ENCODE measurements at regions not wholly inside any gene's neighbourhood (a gene's known extent, or its start where the extent isn't known, plus 50 kb on each side); places are given as distances from the start of the nearest gene placed in this dataset.

DNA sequence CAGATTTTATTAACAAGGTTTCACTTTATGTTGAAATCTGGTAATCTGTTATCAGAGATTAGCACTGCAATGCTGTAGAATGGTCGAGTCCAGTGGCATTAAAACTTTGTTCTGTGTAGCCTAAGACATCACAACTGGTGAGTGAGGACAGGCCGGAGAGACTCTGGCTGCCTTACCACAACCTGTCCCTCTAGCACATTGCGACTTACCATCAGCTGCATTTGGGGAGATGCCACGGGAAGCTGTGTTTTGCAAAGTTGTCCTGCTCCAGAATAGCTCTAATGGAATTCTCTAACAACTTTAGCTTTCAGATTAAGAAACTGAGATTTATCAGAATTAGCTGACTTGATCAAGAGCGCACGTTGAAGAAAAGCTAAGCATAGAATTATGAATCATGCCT lies 493.3 kb downstream of the MAFB start (continued):
- TF ChIP-seq, protein P1, sequence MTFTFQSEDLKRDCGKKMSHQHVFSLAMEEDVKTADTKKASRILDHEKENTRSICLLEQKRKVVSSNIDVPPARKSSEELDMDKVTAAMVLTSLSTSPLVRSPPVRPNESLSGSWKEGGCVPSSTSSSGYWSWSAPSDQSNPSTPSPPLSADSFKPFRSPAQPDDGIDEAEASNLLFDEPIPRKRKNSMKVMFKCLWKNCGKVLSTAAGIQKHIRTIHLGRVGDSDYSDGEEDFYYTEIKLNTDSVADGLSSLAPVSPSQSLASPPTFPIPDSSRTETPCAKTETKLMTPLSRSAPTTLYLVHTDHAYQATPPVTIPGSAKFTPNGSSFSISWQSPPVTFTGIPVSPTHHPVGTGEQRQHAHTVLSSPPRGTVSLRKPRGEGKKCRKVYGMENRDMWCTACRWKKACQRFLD (tag by site-specific recombination; IDR thresholded peaks at IDR 0.05), result no peak
- TF ChIP-seq ZNF529 (tag by site-specific recombination; IDR thresholded peaks at IDR 0.05; ENCODE audit: insufficient replicate concordance) (no peak), ZNF596 (tag by site-specific recombination; IDR thresholded peaks at IDR 0.05) (no peak), ZNF121 (tag by site-specific recombination; IDR thresholded peaks at IDR 0.05) (no peak)
- TF ChIP-seq, protein P2, sequence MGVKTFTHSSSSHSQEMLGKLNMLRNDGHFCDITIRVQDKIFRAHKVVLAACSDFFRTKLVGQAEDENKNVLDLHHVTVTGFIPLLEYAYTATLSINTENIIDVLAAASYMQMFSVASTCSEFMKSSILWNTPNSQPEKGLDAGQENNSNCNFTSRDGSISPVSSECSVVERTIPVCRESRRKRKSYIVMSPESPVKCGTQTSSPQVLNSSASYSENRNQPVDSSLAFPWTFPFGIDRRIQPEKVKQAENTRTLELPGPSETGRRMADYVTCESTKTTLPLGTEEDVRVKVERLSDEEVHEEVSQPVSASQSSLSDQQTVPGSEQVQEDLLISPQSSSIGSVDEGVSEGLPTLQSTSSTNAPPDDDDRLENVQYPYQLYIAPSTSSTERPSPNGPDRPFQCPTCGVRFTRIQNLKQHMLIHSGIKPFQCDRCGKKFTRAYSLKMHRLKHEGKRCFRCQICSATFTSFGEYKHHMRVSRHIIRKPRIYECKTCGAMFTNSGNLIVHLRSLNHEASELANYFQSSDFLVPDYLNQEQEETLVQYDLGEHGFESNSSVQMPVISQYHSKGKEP (tag by site-specific recombination; IDR thresholded peaks at IDR 0.05), result no peak

DNA sequence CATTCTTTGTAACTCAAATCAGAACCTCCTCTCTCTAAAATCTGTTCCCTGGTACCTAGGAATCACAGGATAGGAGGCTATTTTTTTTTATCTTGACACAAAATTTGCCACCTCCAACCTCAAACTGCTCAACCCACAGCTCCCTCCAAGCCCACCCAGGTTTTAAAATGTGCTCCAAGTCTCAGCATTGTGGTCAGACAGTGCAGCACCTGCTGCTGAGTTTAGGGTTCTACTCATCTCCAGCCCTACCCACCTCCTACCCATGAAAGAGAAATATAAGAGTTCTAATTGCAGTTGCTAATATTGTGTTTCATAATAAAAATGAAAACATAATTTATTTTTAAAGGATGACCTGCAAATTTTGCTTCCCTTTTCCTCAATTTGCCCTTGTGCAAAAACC lies 496.5 kb downstream of the MAFB start:
- no peak overlapping the region for H3K4me3 ChIP-seq (ENCODE audit: low read depth, low read length)
- H3K4me1 ChIP-seq (ENCODE audit: control insufficient read depth, insufficient read depth, low read length), result no peaks in the 10 kb centered on the region
- CTCF ChIA-PET, result no interaction called here
- POLR2A ChIA-PET, result no interaction called here
- no peaks in the 10 kb centered on the region for H3K9me3 ChIP-seq (ENCODE audit: control insufficient read depth, insufficient read depth, low read depth, low read length)
- H3K27ac ChIP-seq (ENCODE audit: extremely low read depth, low read depth, low read length), result no peak overlapping the region
- H3K36me3 ChIP-seq (ENCODE audit: control insufficient read depth in 2 of 2, insufficient read depth in 1 of 2, low read length in 2 of 2), result no peaks in the 10 kb centered on the region
- TF ChIP-seq ZNF214 (tag by site-specific recombination; IDR thresholded peaks at IDR 0.05; ENCODE audit: borderline replicate concordance), result no peak
- TF ChIP-seq ZNF114 (tag by site-specific recombination; IDR thresholded peaks at IDR 0.05), result no peak
- no peak for TF ChIP-seq ZNF571 (tag by site-specific recombination; IDR thresholded peaks at IDR 0.05)
- TF ChIP-seq ZNF175 (tag by site-specific recombination; IDR thresholded peaks at IDR 0.05), result no peak
- TF ChIP-seq ZNF677 (tag by site-specific recombination; IDR thresholded peaks at IDR 0.05), result no peak
- no peak for TF ChIP-seq ZNF791 (tag by site-specific recombination; IDR thresholded peaks at IDR 0.05)
- no peak for TF ChIP-seq ZNF530 (tag by site-specific recombination; IDR thresholded peaks at IDR 0.05; ENCODE audit: low read depth)
- TF ChIP-seq ZNF146 (tag by site-specific recombination; IDR thresholded peaks at IDR 0.05), result no peak
- no peak for TF ChIP-seq ZXDB (tag by site-specific recombination; IDR thresholded peaks at IDR 0.05)
- TF ChIP-seq, protein P3, sequence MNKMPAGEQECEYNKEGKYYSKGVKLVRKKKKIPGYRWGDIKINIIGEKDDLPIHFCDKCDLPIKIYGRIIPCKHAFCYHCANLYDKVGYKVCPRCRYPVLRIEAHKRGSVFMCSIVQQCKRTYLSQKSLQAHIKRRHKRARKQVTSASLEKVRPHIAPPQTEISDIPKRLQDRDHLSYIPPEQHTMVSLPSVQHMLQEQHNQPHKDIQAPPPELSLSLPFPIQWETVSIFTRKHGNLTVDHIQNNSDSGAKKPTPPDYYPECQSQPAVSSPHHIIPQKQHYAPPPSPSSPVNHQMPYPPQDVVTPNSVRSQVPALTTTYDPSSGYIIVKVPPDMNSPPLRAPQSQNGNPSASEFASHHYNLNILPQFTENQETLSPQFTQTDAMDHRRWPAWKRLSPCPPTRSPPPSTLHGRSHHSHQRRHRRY (tag by site-specific recombination; IDR thresholded peaks at IDR 0.05), result no peak
- no peak for TF ChIP-seq REPIN1 (tag by site-specific recombination; IDR thresholded peaks at IDR 0.05; ENCODE audit: low read depth)
- TF ChIP-seq, protein P4, sequence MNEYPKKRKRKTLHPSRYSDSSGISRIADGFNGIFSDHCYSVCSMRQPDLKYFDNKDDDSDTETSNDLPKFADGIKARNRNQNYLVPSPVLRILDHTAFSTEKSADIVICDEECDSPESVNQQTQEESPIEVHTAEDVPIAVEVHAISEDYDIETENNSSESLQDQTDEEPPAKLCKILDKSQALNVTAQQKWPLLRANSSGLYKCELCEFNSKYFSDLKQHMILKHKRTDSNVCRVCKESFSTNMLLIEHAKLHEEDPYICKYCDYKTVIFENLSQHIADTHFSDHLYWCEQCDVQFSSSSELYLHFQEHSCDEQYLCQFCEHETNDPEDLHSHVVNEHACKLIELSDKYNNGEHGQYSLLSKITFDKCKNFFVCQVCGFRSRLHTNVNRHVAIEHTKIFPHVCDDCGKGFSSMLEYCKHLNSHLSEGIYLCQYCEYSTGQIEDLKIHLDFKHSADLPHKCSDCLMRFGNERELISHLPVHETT (tag by site-specific recombination; IDR thresholded peaks at IDR 0.05), result no peak
- no peak for TF ChIP-seq ZNF391 (tag by site-specific recombination; IDR thresholded peaks at IDR 0.05; ENCODE audit: borderline replicate concordance, low read depth)
- TF ChIP-seq, protein P5, sequence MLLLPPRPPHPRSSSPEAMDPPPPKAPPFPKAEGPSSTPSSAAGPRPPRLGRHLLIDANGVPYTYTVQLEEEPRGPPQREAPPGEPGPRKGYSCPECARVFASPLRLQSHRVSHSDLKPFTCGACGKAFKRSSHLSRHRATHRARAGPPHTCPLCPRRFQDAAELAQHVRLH (tag by site-specific recombination; IDR thresholded peaks at IDR 0.05), result no peak
- no peak for TF ChIP-seq MZF1 (tag by site-specific recombination; IDR thresholded peaks at IDR 0.05; ENCODE audit: borderline replicate concordance)
- TF ChIP-seq HOXC10 (CRISPR knock-in tag; IDR thresholded peaks at IDR 0.05), result no peak
- TF ChIP-seq, protein P6, sequence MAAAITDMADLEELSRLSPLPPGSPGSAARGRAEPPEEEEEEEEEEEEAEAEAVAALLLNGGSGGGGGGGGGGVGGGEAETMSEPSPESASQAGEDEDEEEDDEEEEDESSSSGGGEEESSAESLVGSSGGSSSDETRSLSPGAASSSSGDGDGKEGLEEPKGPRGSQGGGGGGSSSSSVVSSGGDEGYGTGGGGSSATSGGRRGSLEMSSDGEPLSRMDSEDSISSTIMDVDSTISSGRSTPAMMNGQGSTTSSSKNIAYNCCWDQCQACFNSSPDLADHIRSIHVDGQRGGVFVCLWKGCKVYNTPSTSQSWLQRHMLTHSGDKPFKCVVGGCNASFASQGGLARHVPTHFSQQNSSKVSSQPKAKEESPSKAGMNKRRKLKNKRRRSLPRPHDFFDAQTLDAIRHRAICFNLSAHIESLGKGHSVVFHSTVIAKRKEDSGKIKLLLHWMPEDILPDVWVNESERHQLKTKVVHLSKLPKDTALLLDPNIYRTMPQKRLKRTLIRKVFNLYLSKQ (tag by site-specific recombination; IDR thresholded peaks at IDR 0.05; ENCODE audit: borderline replicate concordance), result no peak
- no peak for TF ChIP-seq ZNF623 (tag by site-specific recombination; IDR thresholded peaks at IDR 0.05)
- TF ChIP-seq, protein P7, sequence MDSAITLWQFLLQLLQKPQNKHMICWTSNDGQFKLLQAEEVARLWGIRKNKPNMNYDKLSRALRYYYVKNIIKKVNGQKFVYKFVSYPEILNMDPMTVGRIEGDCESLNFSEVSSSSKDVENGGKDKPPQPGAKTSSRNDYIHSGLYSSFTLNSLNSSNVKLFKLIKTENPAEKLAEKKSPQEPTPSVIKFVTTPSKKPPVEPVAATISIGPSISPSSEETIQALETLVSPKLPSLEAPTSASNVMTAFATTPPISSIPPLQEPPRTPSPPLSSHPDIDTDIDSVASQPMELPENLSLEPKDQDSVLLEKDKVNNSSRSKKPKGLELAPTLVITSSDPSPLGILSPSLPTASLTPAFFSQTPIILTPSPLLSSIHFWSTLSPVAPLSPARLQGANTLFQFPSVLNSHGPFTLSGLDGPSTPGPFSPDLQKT (IDR thresholded peaks at IDR 0.05; ENCODE audit: borderline replicate concordance, low read depth, low read length), result no peak
- TF ChIP-seq GLI4 (tag by site-specific recombination; IDR thresholded peaks at IDR 0.05), result no peak

Data from HEK293 (cell line).